ENCODE measurements at regions not wholly inside any gene's neighbourhood (a gene's known extent, or its start where the extent isn't known, plus 50 kb on each side); places are given as distances from the start of the nearest gene placed in this dataset.

DNA sequence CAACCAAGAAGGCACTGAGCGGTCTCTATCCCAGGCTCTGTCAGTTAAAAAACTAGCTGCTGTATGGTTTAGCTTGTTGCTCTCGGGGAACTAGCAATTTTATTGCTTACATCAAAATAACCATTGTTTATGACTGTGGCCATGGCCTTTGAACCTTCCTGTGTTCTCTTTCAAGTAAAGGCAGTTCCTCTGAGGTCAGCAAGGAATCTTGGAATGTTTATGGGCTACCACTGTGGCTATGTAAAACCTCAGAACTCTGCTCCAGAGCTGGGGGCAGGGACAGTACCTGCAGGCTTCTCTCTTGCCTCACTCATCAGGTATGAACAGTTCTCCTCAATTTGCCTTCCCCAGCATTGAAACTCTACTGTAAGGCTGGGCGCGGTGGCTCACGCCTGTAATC, 416.0 kb upstream of the NETO1 start:
- in situ Hi-C loops (cut with MboI), result no loop called here
- 70% methylated on average over 5 of the region's 5 CpGs for WGBS (ENCODE audit: insufficient coverage, insufficient replicate concordance, low lambda C conversion rate, missing lambda C conversion rate)
- H3K36me3 ChIP-seq (ENCODE audit: control insufficient read depth in 2 of 2, insufficient read depth in 2 of 2, low read length in 1 of 2), result no peaks in the 10 kb centered on the region
- no peaks in the 10 kb centered on the region for H3K79me2 ChIP-seq (ENCODE audit: control insufficient read depth, insufficient read depth, low read length)
- no peak for FAIRE-seq
- TF ChIP-seq SREBF2 (IDR thresholded peaks at IDR 0.05; ENCODE audit: low read length), result no peak
- no peak for TF ChIP-seq ESRRA (IDR thresholded peaks at IDR 0.05; ENCODE audit: low read length)
- no peak for TF ChIP-seq JUND (IDR thresholded peaks at IDR 0.05; ENCODE audit: low read depth, low read length)
- TF ChIP-seq EED (IDR thresholded peaks at IDR 0.05; ENCODE audit: low read depth), result no peak
- RAD21 ChIA-PET (ENCODE audit: unreplicated experiment), result no interaction called here
- BruUV-seq (replicated peaks), result no TSS peak
- CTCF ChIA-PET, result no interaction called here
- no peak for ATAC-seq
- no peak overlapping the region for H3K4me2 ChIP-seq (ENCODE audit: control insufficient read depth, insufficient read depth)
- no peak overlapping the region for H3K27ac ChIP-seq (ENCODE audit: control insufficient read depth, insufficient read depth)
- SMC1A ChIA-PET (ENCODE audit: uncharacterized antibody, unreplicated experiment), result no interaction called here
- H3K9me3 ChIP-seq (replicated peaks; ENCODE audit: control insufficient read depth, insufficient read depth, low read length), result no peaks in the 10 kb centered on the region
- no peak overlapping the region for H3K9ac ChIP-seq (ENCODE audit: control insufficient read depth, insufficient read depth, low read length)
- DNase-seq (ENCODE audit: low read depth, low spot score), result no peak
- no peaks in the 10 kb centered on the region for H3K4me1 ChIP-seq (ENCODE audit: control insufficient read depth, insufficient read depth, low read length)
- H3K27me3 ChIP-seq (replicated peaks in 1 of 2; ENCODE audit: control insufficient read depth in 2 of 2, insufficient read depth in 2 of 2, low read length in 1 of 2), result no peaks in the 10 kb centered on the region
- intact Hi-C loops (cut with micrococcal nuclease; ENCODE audit: unreplicated experiment), result no loop called here
- H4K20me1 ChIP-seq (ENCODE audit: control insufficient read depth, insufficient read depth), result no peaks in the 10 kb centered on the region
- H3K4me3 ChIP-seq, result no peak overlapping the region
- no peak overlapping the region for H2AFZ ChIP-seq (ENCODE audit: control insufficient read depth, low read depth, low read length)
- POLR2A ChIA-PET, result interaction anchor here (0.7 kb wide), 1 partner anchor 16 kb away, joined by 3 read pairs; no protein-coding TSS in a partner anchor

DNA sequence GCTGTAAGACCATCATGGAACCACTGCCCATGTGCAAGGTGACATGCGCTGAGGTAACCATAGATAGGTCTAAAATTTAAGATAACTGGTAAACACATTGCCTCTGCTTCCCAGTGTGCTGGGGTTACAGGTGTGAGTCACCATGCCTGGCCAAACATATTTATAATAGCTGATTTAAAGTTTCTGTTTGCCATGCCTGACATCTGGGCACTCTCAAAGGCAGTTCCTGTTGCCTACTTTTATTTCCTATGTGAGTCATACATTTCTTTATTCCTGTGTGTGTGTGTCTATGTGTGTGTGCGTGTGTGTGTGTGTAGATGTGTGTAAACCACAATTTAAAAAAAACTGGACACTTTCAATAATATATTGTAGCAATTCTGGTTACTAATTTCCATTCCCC, 415.2 kb upstream of the NETO1 start:
- Histone ChIP-seq H3K36me3 (ENCODE audit: control insufficient read depth in 2 of 2, insufficient read depth in 2 of 2, low read length in 1 of 2) (no peaks in the 10 kb centered on the region), H3K27ac (ENCODE audit: control insufficient read depth, insufficient read depth) (no peak overlapping the region), H3K4me3 (no peak overlapping the region), H3K4me1 (ENCODE audit: control insufficient read depth, insufficient read depth, low read length) (no peaks in the 10 kb centered on the region), H3K4me2 (ENCODE audit: control insufficient read depth, insufficient read depth) (no peak overlapping the region), H3K9ac (ENCODE audit: control insufficient read depth, insufficient read depth, low read length) (no peak overlapping the region), H2AFZ (ENCODE audit: control insufficient read depth, low read depth, low read length) (no peak overlapping the region), H3K27me3 (replicated peaks in 1 of 2; ENCODE audit: control insufficient read depth in 2 of 2, insufficient read depth in 2 of 2, low read length in 1 of 2) (no peaks in the 10 kb centered on the region), H4K20me1 (ENCODE audit: control insufficient read depth, insufficient read depth) (no peaks in the 10 kb centered on the region), H3K79me2 (ENCODE audit: control insufficient read depth, insufficient read depth, low read length) (no peaks in the 10 kb centered on the region), H3K9me3 (replicated peaks; ENCODE audit: control insufficient read depth, insufficient read depth, low read length) (no peaks in the 10 kb centered on the region)
- no peak for ATAC-seq
- no peak for FAIRE-seq
- ChIA-PET SMC1A (ENCODE audit: uncharacterized antibody, unreplicated experiment) (no interaction called here), RAD21 (ENCODE audit: unreplicated experiment) (no interaction called here), POLR2A (no interaction called here), CTCF (no interaction called here)
- no TSS peak for BruUV-seq (replicated peaks)
- in situ Hi-C loops (cut with MboI) (no loop called here), intact Hi-C loops (cut with micrococcal nuclease; ENCODE audit: unreplicated experiment) (no loop called here)
- no peak for DNase-seq (ENCODE audit: low read depth, low spot score)
- WGBS (ENCODE audit: insufficient coverage, insufficient replicate concordance, low lambda C conversion rate, missing lambda C conversion rate), result 52% methylated on average over 2 of the region's 2 CpGs
- TF ChIP-seq IRF4 (IDR thresholded peaks at IDR 0.05; ENCODE audit: low read depth, low read length), result no peak
- no peak for TF ChIP-seq YY1 (IDR thresholded peaks at IDR 0.05; ENCODE audit: low read depth, low read length)
- TF ChIP-seq, protein P1, sequence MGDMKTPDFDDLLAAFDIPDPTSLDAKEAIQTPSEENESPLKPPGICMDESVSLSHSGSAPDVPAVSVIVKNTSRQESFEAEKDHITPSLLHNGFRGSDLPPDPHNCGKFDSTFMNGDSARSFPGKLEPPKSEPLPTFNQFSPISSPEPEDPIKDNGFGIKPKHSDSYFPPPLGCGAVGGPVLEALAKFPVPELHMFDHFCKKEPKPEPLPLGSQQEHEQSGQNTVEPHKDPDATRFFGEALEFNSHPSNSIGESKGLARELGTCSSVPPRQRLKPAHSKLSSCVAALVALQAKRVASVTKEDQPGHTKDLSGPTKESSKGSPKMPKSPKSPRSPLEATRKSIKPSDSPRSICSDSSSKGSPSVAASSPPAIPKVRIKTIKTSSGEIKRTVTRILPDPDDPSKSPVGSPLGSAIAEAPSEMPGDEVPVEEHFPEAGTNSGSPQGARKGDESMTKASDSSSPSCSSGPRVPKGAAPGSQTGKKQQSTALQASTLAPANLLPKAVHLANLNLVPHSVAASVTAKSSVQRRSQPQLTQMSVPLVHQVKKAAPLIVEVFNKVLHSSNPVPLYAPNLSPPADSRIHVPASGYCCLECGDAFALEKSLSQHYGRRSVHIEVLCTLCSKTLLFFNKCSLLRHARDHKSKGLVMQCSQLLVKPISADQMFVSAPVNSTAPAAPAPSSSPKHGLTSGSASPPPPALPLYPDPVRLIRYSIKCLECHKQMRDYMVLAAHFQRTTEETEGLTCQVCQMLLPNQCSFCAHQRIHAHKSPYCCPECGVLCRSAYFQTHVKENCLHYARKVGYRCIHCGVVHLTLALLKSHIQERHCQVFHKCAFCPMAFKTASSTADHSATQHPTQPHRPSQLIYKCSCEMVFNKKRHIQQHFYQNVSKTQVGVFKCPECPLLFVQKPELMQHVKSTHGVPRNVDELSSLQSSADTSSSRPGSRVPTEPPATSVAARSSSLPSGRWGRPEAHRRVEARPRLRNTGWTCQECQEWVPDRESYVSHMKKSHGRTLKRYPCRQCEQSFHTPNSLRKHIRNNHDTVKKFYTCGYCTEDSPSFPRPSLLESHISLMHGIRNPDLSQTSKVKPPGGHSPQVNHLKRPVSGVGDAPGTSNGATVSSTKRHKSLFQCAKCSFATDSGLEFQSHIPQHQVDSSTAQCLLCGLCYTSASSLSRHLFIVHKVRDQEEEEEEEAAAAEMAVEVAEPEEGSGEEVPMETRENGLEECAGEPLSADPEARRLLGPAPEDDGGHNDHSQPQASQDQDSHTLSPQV (IDR thresholded peaks at IDR 0.05), result no peak
- TF ChIP-seq NRF1 (conservative IDR thresholded peaks at IDR 0.05; ENCODE audit: low read depth, low read length), result no peak
- TF ChIP-seq, protein P2, sequence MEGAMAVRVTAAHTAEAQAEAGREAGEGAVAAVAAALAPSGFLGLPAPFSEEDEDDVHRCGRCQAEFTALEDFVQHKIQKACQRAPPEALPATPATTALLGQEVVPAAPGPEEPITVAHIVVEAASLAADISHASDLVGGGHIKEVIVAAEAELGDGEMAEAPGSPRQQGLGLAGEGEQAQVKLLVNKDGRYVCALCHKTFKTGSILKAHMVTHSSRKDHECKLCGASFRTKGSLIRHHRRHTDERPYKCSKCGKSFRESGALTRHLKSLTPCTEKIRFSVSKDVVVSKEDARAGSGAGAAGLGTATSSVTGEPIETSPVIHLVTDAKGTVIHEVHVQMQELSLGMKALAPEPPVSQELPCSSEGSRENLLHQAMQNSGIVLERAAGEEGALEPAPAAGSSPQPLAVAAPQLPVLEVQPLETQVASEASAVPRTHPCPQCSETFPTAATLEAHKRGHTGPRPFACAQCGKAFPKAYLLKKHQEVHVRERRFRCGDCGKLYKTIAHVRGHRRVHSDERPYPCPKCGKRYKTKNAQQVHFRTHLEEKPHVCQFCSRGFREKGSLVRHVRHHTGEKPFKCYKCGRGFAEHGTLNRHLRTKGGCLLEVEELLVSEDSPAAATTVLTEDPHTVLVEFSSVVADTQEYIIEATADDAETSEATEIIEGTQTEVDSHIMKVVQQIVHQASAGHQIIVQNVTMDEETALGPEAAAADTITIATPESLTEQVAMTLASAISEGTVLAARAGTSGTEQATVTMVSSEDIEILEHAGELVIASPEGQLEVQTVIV (IDR thresholded peaks at IDR 0.05; ENCODE audit: borderline replicate concordance, partially characterized antibody), result no peak
- TF ChIP-seq RFX5 (IDR thresholded peaks at IDR 0.05; ENCODE audit: low read depth, low read length), result no peak
- no peak for TF ChIP-seq FOXK2 (IDR thresholded peaks at IDR 0.05)
- TF ChIP-seq SMC3 (IDR thresholded peaks at IDR 0.05; ENCODE audit: borderline replicate concordance, low read length), result no peak
